Sigmoid colon (tissue), 6 donors: ENCODE measurements at regions not wholly inside any gene's neighbourhood (a gene's known extent, or its start where the extent isn't known, plus 50 kb on each side); places are given as distances from the start of the nearest gene placed in this dataset.

ENCODE experiments used
- DNase-seq: peaks from one replicate; pipeline ENCODE4 v3.0.0-alpha.2; 2019
- H3K27ac ChIP-seq, 4 donors: fragments of 200-600 bp; sonication (generic); one replicate each; pipeline ENCODE4 v1.5.1; 2016 to 2019; ENCODE audit warnings: mild to moderate bottlenecking in 1 of 4
- H3K27me3 ChIP-seq, 3 donors: fragments of 200-600 bp; sonication (generic); one replicate each; pipeline ENCODE4 v1.5.1; 2019; ENCODE audit warnings: mild to moderate bottlenecking in 1 of 3
- H3K36me3 ChIP-seq, 4 donors: fragments of 200-600 bp; sonication (generic); one replicate each; pipeline ENCODE4 v1.5.1; 2016 to 2019
- H3K4me1 ChIP-seq, 4 donors: fragments of 200-600 bp; sonication (generic); one replicate each; pipeline ENCODE4 v1.5.1; 2017 to 2019
- H3K4me3 ChIP-seq, 4 donors: fragments of 200-600 bp; sonication (generic); one replicate each; pipeline ENCODE4 v1.5.1; 2017 to 2019; ENCODE audit warnings: mild to moderate bottlenecking in 2 of 4, moderate library complexity in 1 of 4
- H3K9me3 ChIP-seq, 4 donors: fragments of 200-600 bp in 3 of 4; sonication (generic) in 3 of 4; one replicate each; pipeline versions ENCODE4 v1.5.1 to v1.6.1; 2013 to 2019
- EP300 ChIP-seq, 4 donors: sonication (generic); formaldehyde crosslinking; IDR thresholded peaks; one replicate each; pipeline ENCODE4 v1.6.1; 2017; ENCODE audit warnings: antibody characterized with exemption in 4 of 4
- POLR2A ChIP-seq, 2 donors: fragments of 450-650 bp; IDR thresholded peaks; one replicate each; pipeline ENCODE4 v1.6.1; 2016; ENCODE audit warnings: antibody characterized with exemption in 2 of 2, mild to moderate bottlenecking in 2 of 2, moderate library complexity in 2 of 2
- POLR2AphosphoS5 ChIP-seq, 4 donors: sonication (generic); formaldehyde crosslinking; IDR thresholded peaks; one replicate each; pipeline ENCODE4 v1.6.1; 2017; ENCODE audit warnings: antibody characterized with exemption in 4 of 4
- WGBS, 2 donors: extraction: QIAGEN DNeasy Blood & Tissue Kit; methylation state at CpG; one replicate each; pipeline ENCODE4 v1.1.7; 2013; 5-methylcytosine and 5-hydroxymethylcytosine counted together
- intact Hi-C: fragments of 100-400 bp; cut with DNase I; formaldehyde crosslinking; loops from one replicate; pipeline ENCODE4 v1.15.1; 2023
- TF ChIP-seq, protein P1 (sequence below), 4 experiments: fragments of 450-650 bp in 3 of 4; fragments of 200-600 bp in 1 of 4; IDR thresholded peaks; one replicate each; pipeline ENCODE4 v1.5.1; 2016 to 2019; ENCODE audit warnings: antibody characterized with exemption in 4 of 4, mild to moderate bottlenecking in 3 of 4, moderate library complexity in 2 of 4
- donor health status: healthy with polysubstance abuse.
- donor health status: healthy.

DNA sequence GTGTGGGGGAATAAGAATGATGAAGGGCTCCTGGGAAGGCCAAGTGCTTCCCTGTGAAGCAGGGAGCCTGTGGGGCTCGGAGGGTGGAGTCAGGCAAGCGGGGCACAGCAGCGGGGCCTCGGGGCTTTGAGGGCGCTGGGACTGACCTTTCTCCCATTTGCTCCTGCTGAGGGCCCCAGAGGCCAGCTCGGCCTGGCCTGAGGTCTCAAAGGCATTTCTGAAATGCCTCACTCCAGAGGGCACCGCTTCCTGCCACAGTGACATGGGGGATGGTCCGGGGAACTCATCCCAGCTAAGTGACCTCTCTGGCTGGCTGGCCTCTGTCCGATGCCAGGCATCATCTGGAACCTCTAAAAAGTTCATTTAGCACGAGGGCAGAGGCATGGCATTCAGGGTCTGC, 98.8 kb upstream of the STX18 start:
- 71 to 85% methylated on average over 10 of the region's 10 CpGs for WGBS, 2 donors

DNA sequence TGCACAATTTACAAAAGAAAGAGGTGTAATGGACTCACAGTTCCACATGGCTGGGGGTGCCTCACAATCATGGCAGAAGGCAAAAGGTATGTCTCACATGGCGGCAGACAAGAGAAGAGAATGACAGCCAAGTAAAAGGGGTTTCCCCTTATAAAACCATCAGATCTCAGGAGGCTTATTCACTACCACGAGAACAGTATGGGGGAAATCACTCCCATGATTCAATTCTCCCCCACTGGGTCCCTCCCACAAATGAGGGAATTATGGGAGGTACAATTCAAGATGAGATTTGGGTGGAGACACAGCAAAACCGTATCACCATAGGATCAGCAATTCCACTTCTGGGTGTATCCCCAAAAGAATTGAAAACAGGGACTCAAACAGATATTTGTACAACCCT, 97.5 kb upstream of the STX18 start:
- Histone ChIP-seq H3K36me3 (no peaks in the 10 kb centered on the region), H3K9me3 (no peaks in the 10 kb centered on the region), H3K4me1 (no peaks in the 10 kb centered on the region), H3K4me3 (no peak overlapping the region), H3K27ac (no peak overlapping the region), H3K27me3 (no peaks in the 10 kb centered on the region)
- intact Hi-C loops: no loop called here
- 69 to 85% methylated on average over 3 of the region's 3 CpGs for WGBS, 2 donors
- TF ChIP-seq EP300 (IDR thresholded peaks at IDR 0.05): no peak
- DNase-seq: no peak

More for the DNA sequence above, 98.8 kb upstream of the STX18 start:
- no peaks in the 10 kb centered on the region for H3K4me1 ChIP-seq
- no peaks in the 10 kb centered on the region for H3K27me3 ChIP-seq
- H3K36me3 ChIP-seq: no peaks in the 10 kb centered on the region
- H3K9me3 ChIP-seq: no peaks in the 10 kb centered on the region
- intact Hi-C loops: no loop called here
- DNase-seq: no peak
- TF ChIP-seq POLR2A (IDR thresholded peaks at IDR 0.05) (no peak), EP300 (IDR thresholded peaks at IDR 0.05) (no peak), POLR2AphosphoS5 (IDR thresholded peaks at IDR 0.05) (no peak)
- TF ChIP-seq, protein P1, sequence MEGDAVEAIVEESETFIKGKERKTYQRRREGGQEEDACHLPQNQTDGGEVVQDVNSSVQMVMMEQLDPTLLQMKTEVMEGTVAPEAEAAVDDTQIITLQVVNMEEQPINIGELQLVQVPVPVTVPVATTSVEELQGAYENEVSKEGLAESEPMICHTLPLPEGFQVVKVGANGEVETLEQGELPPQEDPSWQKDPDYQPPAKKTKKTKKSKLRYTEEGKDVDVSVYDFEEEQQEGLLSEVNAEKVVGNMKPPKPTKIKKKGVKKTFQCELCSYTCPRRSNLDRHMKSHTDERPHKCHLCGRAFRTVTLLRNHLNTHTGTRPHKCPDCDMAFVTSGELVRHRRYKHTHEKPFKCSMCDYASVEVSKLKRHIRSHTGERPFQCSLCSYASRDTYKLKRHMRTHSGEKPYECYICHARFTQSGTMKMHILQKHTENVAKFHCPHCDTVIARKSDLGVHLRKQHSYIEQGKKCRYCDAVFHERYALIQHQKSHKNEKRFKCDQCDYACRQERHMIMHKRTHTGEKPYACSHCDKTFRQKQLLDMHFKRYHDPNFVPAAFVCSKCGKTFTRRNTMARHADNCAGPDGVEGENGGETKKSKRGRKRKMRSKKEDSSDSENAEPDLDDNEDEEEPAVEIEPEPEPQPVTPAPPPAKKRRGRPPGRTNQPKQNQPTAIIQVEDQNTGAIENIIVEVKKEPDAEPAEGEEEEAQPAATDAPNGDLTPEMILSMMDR (IDR thresholded peaks at IDR 0.05): no peak
- no peak overlapping the region for H3K27ac ChIP-seq
- no peak overlapping the region for H3K4me3 ChIP-seq

DNA sequence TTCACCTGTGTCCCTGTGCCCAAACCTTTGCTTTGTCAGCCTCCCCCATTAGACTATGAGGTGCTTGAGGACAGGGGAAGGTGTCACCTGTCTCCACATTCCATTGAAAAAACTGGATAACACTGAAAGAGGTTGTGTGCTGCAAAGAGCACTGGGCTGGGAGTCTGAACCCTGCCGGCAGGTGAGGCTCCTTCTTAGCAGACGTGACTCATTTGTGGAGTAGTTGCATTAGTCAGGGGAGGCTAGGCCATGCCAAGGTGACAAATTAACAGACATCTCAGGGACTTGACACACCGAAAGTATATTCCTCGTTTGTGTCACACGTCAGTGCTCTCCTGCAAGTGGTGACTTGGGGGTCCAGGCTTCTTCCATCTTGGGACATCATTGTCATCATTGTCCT, 95.9 kb upstream of the STX18 start:
- H3K27me3 ChIP-seq: no peaks in the 10 kb centered on the region
- H3K4me1 ChIP-seq: no peaks in the 10 kb centered on the region
- intact Hi-C loops: no loop called here
- WGBS, 2 donors: 84 to 92% methylated on average over 5 of the region's 5 CpGs
- no peak overlapping the region for H3K27ac ChIP-seq
- H3K36me3 ChIP-seq: no peaks in the 10 kb centered on the region
- no peak overlapping the region for H3K4me3 ChIP-seq
- TF ChIP-seq EP300 (IDR thresholded peaks at IDR 0.05) (no peak), POLR2AphosphoS5 (IDR thresholded peaks at IDR 0.05) (no peak), POLR2A (IDR thresholded peaks at IDR 0.05) (no peak)
- TF ChIP-seq, protein P1 (IDR thresholded peaks at IDR 0.05): no peak
- DNase-seq: no peak
- no peaks in the 10 kb centered on the region for H3K9me3 ChIP-seq

DNA sequence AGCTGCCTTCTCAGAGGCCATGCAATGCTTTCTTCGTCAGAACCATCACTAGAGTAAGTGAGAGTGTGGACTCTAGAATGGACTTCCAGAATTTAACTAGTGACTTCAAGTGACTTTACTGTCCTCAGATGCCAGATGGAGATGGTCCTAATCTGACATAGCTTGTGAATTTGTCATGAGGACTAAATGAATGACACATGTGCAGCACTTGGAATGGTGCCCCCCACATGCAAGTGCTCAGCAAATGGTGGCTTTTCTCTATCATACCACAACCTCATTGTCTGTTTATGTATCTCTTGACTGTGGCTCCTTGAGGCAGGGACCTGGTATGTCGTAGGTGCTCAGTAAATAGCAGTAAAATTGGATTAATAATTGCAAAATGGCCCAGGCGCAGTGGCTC, 91.6 kb upstream of the STX18 start:
- H3K4me1 ChIP-seq: no peaks in the 10 kb centered on the region
- TF ChIP-seq EP300 (IDR thresholded peaks at IDR 0.05) (no peak), POLR2AphosphoS5 (IDR thresholded peaks at IDR 0.05) (no peak), POLR2A (IDR thresholded peaks at IDR 0.05) (no peak)
- TF ChIP-seq, protein P1 (IDR thresholded peaks at IDR 0.05): no peak
- H3K4me3 ChIP-seq: no peak overlapping the region
- intact Hi-C loops: no loop called here
- WGBS, 2 donors: 88 to 93% methylated on average over 3 of the region's 3 CpGs
- H3K9me3 ChIP-seq: peaks cover 0 to 3% (median 0%) of the 10 kb centered on the region in 4 donors
- H3K27ac ChIP-seq: no peak overlapping the region
- no peaks in the 10 kb centered on the region for H3K36me3 ChIP-seq
- H3K27me3 ChIP-seq: no peaks in the 10 kb centered on the region
- no peak for DNase-seq

DNA sequence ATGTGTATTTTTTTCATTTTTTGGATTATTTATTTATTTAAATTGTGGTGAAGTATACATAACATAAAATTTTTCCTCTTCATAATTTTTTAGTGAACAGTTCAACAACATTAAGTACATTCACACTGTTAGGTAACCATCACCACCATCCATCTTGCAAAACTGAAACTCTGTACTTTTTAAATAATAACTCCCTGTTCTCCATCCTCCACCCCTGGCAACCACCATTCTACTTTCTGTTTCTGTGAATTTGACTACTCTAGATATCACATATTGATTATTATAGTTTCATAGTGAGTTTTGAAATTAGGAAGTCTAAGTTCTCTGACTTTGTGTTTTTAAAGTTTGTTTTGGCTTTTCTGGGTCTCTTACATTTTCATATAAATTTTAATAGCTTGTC, 89.3 kb upstream of the STX18 start:
- Histone ChIP-seq H3K27ac (no peak overlapping the region), H3K4me3 (no peak overlapping the region), H3K4me1 (no peaks in the 10 kb centered on the region), H3K9me3 (peaks cover 0 to 3% (median 0%) of the 10 kb centered on the region in 4 donors), H3K36me3 (no peaks in the 10 kb centered on the region), H3K27me3 (no peaks in the 10 kb centered on the region)
- TF ChIP-seq POLR2AphosphoS5 (IDR thresholded peaks at IDR 0.05) (no peak), POLR2A (IDR thresholded peaks at IDR 0.05) (no peak), EP300 (IDR thresholded peaks at IDR 0.05) (no peak)
- TF ChIP-seq, protein P1 (IDR thresholded peaks at IDR 0.05): no peak
- DNase-seq: no peak
- intact Hi-C loops: no loop called here
